ENCODE measurements at regions not wholly inside any gene's neighbourhood (a gene's known extent, or its start where the extent isn't known, plus 50 kb on each side); places are given as distances from the start of the nearest gene placed in this dataset.
"Not testable (repeated sequence)": the region's sequence is repeated elsewhere in the genome, so short reads cannot be mapped to it uniquely, and the experiment has no call there.

DNA sequence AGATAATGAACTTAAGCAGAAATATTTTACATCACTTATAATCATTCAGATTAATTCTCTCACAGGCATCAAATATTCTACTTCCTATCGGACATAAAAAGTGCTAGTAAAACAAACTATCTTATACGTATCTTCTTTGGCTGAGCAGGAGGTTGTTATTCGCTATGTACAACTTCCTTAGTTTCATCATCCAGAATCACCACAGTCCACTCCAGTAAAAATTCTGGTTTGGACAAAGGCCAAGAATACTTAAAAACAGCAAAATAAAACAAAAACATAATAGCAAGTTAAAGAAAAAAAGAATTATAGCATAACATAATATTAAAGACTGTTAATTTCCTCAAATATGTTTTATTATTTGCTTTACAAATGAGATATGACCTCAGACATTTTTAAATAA lies 1077.1 kb upstream of the CELF4 start:
- no peak for DNase-seq (ENCODE audit: low read depth, low spot score)

DNA sequence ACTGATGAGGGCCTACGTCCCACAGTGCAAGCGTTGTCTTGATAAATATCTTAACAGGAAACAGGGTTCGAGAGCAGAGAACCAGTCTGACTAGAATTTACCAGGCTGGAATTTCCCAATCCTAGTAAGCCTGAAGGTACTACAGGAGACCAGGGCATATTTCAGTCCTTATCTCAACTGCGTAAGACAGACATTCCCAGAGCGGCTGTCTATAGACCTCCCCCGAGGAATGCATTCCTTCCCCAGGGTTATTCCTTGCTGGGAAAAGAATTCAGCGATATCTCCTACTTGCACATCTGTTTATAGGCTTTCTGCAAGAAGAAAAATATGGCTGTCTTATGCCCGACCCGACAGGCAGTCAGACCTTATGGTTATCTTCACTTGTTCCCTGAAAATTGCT lies 1074.1 kb upstream of the CELF4 start:
- not testable (repeated sequence) for DNase-seq (ENCODE audit: low read depth, low spot score)

GRCh38 chr18:38635709-38636430 lies 1070.3 kb upstream of the CELF4 start:
- no peak for DNase-seq (ENCODE audit: low read depth, low spot score)

DNA sequence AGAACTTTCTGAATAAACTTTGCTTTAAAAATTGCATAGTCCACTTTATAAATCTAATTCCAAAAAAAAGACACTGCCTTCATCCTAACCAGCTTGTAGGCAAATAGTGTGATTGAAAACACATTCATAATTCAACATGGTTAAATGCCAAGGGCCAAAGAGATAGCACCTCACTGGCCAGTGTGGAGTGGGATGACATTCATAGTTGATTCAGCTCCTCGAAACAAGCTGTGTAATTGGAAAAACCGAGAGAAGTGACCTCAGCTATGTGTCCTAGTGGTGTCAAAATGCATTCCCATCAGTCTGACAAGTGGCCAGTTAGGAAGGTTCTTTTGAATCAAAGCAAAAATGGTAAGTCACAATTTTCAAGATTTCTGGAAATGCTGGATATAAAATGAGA lies 1068.5 kb upstream of the CELF4 start:
- no peak for DNase-seq (ENCODE audit: low read depth, low spot score)

DNA sequence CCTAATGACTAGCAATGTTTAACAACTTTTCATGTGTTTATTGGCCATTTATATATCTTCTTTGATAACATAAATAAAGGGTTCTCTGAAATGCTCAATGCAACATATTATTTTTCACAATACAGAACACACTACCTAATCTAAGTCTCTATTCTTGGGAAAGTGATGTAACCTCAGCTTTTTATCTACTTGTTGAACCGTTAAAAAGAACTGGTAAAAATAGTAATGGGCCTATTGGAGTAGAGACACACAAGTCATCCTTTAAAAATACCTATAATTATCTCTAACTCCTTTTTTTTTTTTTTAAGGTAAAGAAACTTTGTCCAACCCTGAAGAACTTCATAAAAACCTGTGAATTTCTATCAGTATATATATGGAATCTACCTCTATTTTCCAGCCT lies 1067.7 kb upstream of the CELF4 start:
- DNase-seq (ENCODE audit: low read depth, low spot score), result no peak

DNA sequence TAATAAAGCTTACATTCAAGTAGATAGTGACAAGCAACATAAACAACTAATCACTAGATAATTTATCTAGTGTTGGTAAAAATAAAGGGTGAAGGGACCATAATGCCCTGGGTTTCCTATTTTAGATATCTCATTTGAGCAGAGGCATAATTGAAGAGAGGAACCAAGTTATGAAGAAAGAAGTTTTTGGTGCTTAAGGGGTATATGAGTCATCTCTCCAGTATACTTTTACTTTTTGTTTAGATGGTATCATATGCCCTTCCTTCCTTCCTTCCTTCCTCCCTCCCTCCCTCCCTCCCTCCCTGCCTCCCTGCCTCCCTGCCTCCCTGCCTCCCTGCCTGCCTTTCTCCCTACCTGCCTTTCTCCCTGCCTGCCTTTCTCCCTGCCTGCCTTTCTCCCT lies 1053.5 kb upstream of the CELF4 start:
- no peak for DNase-seq (ENCODE audit: low read depth, low spot score)

DNA sequence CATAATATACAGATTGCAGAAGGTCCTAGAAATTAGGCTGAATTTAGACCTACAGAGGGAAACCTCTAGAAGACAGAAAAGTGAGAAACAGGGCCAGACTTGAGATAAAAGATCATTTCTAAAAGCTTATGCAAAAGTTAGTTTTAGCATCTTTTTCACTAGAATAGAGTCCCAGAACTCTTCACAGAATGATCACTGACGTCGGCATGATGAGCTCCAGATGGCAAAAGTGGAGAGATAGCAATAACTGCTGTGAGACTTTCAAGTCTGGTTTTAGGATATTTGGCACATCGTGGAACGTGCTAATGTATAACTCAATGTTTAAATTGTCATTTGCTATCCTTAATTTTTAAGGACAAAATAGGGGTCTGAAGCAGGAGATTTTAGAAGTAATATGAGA lies 1050.7 kb upstream of the CELF4 start:
- no peak for DNase-seq (ENCODE audit: low read depth, low spot score)

GRCh38 chr18:38612904-38613303 lies 1047.3 kb upstream of the CELF4 start:
- no peak for DNase-seq (ENCODE audit: low read depth, low spot score)

- DNase-seq (ENCODE audit: low read depth, low spot score), result no peak
Measured at GRCh38 chr18:38611036-38611964, 1045.7 kb upstream of the CELF4 start.

DNA sequence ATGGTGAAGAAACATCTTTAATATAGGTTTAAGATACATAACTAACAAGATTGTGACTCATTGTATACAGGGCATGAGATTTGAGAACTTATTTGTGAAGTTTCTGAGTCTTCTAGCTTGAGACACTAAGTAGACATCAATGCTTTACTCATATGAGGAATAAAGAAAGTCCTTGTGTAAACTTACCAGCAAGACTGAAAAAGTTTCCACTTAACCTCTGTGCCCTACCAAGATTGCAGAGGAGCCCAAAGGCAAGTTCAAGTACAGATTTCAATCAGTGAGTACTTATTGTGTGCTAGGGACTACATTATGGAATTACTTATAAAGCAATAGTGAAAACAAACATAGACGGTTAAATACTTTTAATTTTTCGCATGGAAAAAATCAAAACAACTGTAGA lies 1041.2 kb upstream of the CELF4 start:
- DNase-seq (ENCODE audit: low read depth, low spot score), result no peak

DNA sequence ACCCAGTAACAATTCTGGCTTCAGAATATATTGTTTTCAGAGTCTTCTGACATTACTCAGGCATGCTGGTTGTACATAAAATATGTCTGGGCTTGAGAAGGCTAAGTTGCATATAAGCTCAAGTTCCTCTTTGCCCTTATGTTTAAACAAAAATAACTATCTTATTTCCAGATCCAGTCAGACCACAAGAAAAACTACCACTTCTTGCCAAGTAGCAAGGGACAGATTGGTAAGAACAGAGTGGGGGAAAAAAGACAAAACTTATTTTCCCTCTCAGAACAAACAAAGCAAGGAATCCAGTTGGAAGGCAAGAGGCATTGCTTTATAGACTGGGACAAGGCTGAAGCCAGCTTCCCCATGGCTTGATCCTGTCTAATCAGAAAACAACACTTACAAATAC lies 1036.7 kb upstream of the CELF4 start:
- no peak for DNase-seq (ENCODE audit: low read depth, low spot score)

DNA sequence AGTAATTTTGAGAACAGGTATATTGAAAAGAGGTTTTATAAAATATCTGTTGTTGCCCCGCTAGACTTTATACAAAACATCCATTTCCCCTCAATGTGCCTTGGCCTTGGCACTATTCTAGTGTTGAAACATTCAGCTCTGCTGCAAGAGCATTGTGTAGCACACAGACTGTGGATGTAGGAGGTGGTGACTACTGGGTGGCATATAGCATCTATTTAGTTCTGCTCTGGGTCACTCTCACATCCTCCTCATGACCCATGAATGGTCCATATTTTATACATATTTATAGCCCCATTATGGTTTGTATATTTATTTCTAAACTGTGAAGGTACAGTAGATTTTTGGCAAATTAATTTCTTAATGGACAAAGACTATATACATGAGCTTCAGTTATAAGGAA lies 1022.0 kb upstream of the CELF4 start:
- DNase-seq (ENCODE audit: low read depth, low spot score), result no peak

- DNase-seq (ENCODE audit: low read depth, low spot score), result no peak
Measured at GRCh38 chr18:38586327-38586726, 1020.7 kb upstream of the CELF4 start.

DNA sequence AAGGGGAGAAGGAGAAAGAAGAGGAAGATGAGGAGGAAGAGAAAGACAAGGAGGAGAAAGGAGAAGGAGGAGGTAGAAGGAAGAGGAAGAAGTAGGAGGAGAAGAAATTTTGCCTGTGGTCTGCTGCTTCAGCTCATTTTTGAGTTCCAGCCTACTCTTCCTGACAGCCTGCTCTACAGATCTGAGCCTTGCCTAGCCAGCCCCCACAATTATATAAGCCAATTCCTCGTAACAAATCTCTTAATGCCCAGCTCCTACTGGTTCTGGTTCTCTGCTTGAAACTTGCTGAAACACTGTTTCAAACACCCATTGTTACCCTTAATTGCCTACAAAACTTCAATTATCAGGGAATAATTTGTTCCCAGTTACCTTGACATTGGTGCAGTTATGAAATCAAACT lies 1014.2 kb upstream of the CELF4 start:
- DNase-seq (ENCODE audit: low read depth, low spot score), result no peak

GRCh38 chr18:38576916-38577315 lies 1011.3 kb upstream of the CELF4 start:
- DNase-seq (ENCODE audit: low read depth, low spot score), result no peak

- no peak for DNase-seq (ENCODE audit: low read depth, low spot score)
Measured at GRCh38 chr18:38576349-38576748, 1010.8 kb upstream of the CELF4 start.

- no peak for DNase-seq (ENCODE audit: low read depth, low spot score)
Measured at GRCh38 chr18:38575648-38576047, 1010.0 kb upstream of the CELF4 start.

DNA sequence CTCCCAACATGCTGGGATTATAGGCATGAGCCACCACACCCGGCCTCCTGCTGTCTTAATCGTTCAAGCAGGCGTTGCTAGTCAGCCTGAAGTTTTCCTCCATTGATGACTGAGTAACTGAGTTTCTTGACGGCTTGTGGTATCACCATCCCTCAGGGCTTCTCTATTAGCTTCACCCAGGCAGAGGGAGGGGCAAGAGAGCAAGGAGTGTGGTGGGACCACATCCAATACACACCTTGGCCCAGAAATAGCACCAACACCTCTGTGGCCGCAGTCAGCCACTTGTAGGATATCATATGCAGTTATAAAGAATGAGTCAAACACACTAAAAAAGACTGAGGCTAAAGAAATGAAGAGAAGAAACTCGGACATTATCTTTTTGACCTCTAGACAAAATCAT lies 1009.4 kb upstream of the CELF4 start:
- no peak for DNase-seq (ENCODE audit: low read depth, low spot score)

- DNase-seq (ENCODE audit: low read depth, low spot score), result no peak
Measured at GRCh38 chr18:38572554-38573111, 1007.0 kb upstream of the CELF4 start.

GRCh38 chr18:38571651-38572050 lies 1006.1 kb upstream of the CELF4 start:
- no peak for DNase-seq (ENCODE audit: low read depth, low spot score)

DNA sequence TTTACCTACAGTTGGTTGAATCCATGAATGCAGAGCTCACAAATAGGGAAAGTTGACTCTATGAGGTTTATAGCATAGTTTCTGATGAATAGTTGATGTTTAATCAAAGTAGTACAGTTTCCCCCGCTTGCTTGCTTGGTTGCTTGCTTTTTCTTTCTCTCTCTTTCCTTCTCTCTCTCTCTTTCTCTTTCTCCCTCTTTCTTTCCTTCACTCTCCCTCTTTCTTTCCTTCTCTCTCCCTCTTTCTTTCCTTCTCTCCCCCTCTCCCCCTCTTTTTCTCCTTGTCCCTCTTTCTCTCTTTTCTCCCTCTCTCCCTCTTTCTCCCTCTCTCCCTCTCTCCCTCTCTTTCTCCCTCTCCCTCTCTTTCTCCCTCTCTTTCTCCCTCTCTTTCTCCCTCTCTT lies 999.9 kb upstream of the CELF4 start:
- no peak for DNase-seq (ENCODE audit: low read depth, low spot score)

DNA sequence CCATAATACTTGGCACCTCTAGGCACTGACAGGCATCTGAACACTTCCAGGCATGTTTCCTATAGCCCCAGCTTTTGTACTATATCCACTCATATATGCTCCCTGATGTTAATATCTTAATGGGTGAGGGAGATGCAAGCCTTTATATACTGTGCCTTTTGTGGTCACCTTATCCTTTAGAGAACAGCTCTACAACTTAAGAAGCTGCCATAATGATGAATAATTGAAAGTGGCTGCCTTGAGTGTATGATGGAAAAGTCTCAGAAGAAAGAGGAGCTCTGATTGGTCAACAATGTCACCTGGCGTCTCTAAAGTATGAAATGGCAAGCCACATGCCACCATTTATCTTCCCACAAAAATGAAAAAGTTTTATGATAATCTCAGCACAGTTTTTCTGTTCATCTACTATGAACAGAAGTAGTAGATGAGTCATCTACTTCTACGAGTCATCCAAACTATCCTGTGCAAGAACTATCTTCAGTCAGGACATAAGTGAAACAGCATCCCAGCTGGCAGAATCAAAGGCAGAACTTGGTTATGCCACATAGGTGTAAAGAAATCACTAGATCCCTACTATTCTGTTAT lies 997.9 kb upstream of the CELF4 start:
- no peak for DNase-seq (ENCODE audit: low read depth, low spot score)
